Activated T-cell treated with anti-CD3 and anti-CD28 coated beads for 1 hour (primary cell): ENCODE measurements at regions not wholly inside any gene's neighbourhood (a gene's known extent, or its start where the extent isn't known, plus 50 kb on each side); places are given as distances from the start of the nearest gene placed in this dataset.
"Not testable (repeated sequence)": the region's sequence is repeated elsewhere in the genome, so short reads cannot be mapped to it uniquely, and the experiment has no call there.

Source experiments
- DNase-seq: peaks from one replicate; pipeline ENCODE4 v3.0.0-alpha.2; 2020; ENCODE audit warnings: low read depth

GRCh38 chr2:184993746-184994145 lies 395.4 kb downstream of the ZNF804A start:
- no peak for DNase-seq

DNA sequence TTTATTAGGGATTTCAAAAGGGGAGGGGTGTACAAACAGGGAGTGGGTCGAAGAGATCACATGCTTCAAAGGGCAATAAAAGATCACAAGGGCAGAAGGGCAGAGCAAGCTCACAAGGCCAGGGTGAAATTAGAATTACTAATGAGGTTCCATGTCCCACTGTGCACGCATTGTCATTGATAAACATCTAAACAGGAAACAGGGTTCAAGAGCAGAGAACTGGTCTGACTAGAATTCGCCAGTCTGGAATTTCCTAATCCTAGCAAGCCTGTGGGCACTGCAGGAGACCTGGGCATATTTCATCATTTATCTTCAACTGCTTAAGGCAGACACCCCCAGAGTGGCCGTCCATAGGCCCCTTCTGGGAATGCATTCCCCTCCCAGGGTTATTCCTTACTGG lies 408.2 kb downstream of the ZNF804A start:
- no peak for DNase-seq

DNA sequence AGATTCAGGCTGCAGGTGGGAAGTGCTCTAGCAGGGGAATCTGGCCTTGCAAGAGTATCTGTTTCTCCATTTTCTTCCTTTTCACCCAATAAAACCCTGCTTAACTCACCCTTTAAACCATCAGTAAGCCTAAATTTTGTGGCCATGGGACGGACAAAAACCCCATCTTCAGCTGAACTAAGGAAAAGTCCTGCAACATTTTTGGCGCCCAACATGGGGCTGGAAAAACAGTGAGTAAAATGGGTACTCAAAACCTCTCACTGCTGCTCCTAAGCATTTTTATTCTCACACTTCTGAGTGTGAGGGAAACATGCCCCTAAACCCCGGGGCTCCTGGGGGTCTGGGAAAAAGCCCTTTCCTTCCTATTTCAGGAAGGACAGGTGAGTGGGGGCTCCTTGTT lies 414.3 kb downstream of the ZNF804A start:
- DNase-seq = no peak

- DNase-seq = no peak
These were observed 415.7 kb downstream of the ZNF804A start for GRCh38 chr2:185014076-185014475.

DNA sequence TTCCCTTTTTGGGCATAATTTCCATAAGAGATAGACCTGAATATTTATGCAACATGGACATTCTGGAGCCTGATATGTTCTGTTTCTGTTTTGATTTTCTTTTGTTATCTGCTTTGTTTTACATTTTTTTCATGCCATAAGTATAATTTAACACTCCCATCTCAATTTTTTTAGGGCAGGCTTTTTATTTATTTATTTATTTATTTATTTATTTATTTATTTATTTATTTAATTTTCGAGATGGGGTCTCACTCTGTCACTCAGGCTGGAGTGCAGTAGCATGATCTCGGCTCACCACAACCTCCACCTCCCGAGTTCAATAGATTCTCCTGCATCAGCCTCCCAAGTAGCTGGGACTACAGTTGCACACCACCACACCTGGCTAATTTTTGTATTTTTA lies 427.6 kb downstream of the ZNF804A start:
- DNase-seq = not testable (repeated sequence)

DNA sequence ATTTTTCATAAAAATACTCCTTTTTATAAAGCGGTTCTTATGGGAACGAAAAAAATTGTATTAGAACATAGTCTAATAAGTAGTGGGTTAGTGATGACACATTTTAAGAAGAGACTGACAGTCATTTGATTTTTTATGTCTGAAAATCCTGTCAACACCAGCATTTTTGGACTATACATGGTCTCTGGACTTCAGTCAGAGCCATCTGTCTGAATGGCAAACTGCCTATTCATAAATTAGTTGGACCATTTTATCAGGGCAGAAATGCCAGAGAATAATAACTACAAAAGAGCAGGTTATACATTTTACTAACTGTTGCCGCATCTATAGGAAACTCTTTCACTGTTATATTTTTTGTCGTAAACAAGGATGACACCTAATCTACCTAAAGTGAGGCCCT lies 437.6 kb downstream of the ZNF804A start:
- DNase-seq = no peak

GRCh38 chr2:185044323-185044874 lies 446.1 kb downstream of the ZNF804A start:
- no peak for DNase-seq

- DNase-seq = no peak
These were observed 452.5 kb downstream of the ZNF804A start for GRCh38 chr2:185050804-185051203.

DNA sequence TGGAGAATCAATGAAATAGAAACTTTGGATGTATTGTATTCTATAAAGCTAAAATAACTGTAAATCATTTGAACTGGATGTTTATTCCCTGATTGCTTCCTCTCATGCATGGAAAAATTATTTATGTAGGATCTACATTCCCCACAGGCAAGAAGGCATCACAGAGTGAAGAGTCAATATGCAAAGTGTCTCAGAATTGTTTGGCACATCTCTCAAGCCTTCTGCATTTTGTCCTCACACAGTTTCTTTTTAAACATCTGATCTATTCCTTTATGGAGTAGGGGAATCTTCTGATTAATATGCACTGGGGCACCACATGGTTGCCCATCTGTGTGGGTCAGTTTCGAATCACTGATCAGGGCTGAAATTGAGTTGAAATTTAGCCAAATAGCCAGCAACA lies 465.4 kb downstream of the ZNF804A start:
- DNase-seq = no peak

- no peak for DNase-seq
These were observed 467.8 kb downstream of the ZNF804A start for GRCh38 chr2:185066128-185066527.

DNA sequence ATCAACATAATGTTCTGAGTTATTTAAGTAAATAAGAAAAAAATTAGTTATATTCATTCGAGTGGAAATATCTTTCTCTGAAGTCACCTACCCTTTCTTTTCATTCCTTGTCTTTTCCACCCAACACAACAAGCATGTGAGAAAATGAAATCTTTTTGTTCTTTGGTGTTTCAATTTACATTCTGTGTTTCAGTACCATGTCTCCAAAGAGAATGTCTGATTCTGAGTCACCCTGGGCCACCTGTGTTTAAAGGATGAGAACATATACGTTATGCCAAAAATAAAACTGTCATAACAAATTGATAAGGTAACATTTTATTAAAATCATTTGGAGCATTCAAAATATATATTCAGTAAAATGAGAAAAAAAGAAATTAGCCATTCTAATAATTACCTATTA lies 470.8 kb downstream of the ZNF804A start:
- no peak for DNase-seq

DNA sequence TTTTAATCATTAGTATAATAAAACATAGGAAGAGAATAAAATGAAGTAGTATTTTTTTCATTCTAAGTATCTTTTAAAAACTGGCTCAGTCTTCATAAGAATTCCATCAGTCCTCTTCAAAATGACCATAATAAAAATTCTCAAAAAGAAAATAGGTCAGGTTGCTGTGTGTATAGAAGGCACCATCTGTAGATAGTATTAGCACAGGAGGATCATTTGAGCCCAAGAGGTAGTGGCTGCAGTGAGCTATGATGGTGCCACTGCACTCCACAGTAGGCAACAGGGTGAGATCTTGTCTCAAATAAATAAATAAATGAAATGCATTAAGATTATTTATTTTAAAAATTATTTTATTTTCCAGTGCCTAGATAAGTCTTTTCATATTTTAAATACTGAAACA lies 475.8 kb downstream of the ZNF804A start:
- DNase-seq = no peak

DNA sequence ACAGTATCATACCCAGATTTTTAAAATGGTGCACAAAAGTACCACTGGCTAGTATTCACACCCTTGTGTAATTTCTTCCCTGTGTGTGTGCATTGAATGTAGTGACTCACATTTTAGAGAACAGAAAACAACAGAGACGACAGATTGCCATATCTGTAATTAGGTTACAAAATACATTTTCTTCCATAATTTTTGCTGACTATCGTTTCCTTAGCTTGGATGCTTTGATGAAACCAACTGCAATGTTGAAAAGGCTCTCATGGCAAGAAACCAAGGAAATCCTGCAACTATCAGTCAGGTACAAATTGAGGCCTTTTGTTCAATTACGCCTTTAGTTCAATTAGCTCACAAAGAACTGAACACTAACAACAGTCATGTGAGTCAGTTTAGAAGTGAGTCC lies 484.4 kb downstream of the ZNF804A start:
- no peak for DNase-seq

DNA sequence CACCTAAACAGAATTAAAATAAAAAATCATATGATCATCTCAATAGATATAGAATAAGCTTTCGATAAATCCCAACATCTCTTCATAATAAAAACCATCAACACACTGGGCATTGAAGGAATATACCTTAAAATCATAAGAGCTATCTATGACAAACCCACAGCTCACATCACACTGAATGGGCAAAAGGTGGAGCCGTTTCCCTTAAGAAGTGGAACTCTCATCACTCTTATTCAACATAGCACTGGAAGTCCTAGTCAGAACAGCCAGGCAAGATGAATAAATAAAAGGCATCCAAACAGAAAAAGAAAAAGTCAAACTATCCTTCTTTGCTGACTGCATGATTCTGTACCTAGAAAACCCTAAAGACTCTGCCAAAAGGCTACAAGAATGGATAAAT lies 510.3 kb downstream of the ZNF804A start:
- no peak for DNase-seq

DNA sequence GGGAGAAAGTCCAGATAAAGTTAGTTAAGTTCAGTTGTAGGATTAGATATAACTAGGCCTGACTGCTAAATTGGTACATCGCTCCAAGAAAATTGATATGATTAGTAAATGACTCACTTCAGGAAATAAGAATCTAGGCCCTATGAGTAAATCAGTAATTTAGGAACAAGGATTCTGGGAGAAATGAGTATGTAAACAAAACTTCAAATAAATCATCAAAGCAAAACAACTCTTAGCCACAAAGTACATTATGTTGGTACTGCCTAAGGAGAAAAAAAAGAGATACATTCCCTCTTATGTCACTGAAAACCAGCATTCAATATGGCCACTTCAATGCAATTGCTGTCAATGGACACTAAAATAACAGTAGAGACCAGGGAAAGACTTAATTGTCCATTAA lies 529.1 kb downstream of the ZNF804A start:
- no peak for DNase-seq

DNA sequence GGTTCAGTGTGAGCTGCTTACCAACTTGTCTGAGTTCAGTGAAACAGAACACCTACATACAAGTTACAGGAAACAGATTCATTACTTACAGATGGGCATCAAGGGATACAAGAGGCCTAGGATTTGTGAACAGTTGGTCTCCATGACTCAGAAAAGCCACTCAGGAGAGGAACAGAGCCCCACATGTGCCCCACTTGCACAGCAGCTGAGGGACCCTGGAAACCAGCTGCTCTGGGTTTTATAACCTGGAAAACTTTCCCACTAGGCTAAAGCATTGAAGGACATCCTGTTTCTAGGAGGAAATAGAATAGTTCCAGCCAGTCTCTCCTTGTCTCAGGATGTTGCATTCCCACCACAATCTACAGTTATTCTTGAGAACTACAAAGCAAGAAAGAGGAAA lies 530.0 kb downstream of the ZNF804A start:
- no peak for DNase-seq

GRCh38 chr2:185128996-185129395 lies 530.7 kb downstream of the ZNF804A start:
- no peak for DNase-seq

- DNase-seq = no peak
These were observed 532.4 kb downstream of the ZNF804A start for GRCh38 chr2:185130685-185131084.

- no peak for DNase-seq
These were observed 534.2 kb downstream of the ZNF804A start for GRCh38 chr2:185132501-185133041.

GRCh38 chr2:185137700-185138099 lies 539.4 kb downstream of the ZNF804A start:
- no peak for DNase-seq

DNA sequence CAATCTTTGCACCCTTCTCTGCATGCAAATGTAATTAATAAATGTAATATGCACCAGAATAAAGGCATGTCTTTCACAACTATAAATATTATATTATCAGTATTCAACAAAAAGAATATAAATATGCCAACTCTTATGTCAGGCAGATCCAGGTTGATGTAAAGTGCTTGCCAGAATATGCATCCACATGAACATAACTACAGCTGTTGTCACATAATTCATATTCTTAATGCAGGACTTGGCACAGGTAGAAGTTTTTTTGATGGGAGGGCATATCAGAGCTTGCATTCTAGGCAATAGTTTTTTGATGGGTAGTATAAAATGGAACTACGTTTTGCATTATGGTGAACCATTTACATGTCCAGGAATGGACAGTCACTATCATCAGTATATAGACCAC lies 544.3 kb downstream of the ZNF804A start:
- no peak for DNase-seq

- no peak for DNase-seq
These were observed 546.0 kb downstream of the ZNF804A start for GRCh38 chr2:185144159-185144919.

GRCh38 chr2:185145316-185146121 lies 547.2 kb downstream of the ZNF804A start:
- no peak for DNase-seq
